SK-N-SH treated with all-trans-retinoic acid at 6 μM for 48 hours (cell line): ENCODE measurements at regions not wholly inside any gene's neighbourhood (a gene's known extent, or its start where the extent isn't known, plus 50 kb on each side); places are given as distances from the start of the nearest gene placed in this dataset.

ENCODE experiments used
- ATAC-seq: fragments of 200-7000 bp; cut with Tn5 transposase; 3 replicates; pipeline ENCODE4 v1.9.1; 2020; ENCODE audit warnings: mild to moderate bottlenecking, moderate library complexity
- ARNTL ChIP-seq: fragments of 450-650 bp; formaldehyde crosslinking; IDR thresholded peaks from 2 replicates; pipeline ENCODE4 v1.5.0; 2020; ENCODE audit warnings: low read depth, mild to moderate bottlenecking, moderate library complexity, borderline replicate concordance
- BACH2 ChIP-seq: fragments of 250-450 bp; sonication (Bioruptor Pico); IDR thresholded peaks from 2 replicates; pipeline ENCODE4 v1.9.0; 2021; ENCODE audit warnings: mild to moderate bottlenecking, borderline replicate concordance
- CSRNP3 ChIP-seq: fragments of 250-450 bp; sonication (Bioruptor Pico); IDR thresholded peaks from 2 replicates; pipeline ENCODE4 v1.5.1; 2021; ENCODE audit warnings: mild to moderate bottlenecking, moderate library complexity
- ESRRG ChIP-seq: fragments of 250-450 bp; sonication (Bioruptor Pico); IDR thresholded peaks from 2 replicates; pipeline ENCODE4 v1.6.1; 2021; ENCODE audit warnings: mild to moderate bottlenecking
- GLIS3 ChIP-seq: fragments of 250-450 bp; sonication (Bioruptor Pico); IDR thresholded peaks from 2 replicates; pipeline ENCODE4 v1.5.0; 2020; ENCODE audit warnings: mild to moderate bottlenecking, moderate library complexity
- ISL1 ChIP-seq: fragments of 250-450 bp; sonication (Bioruptor Pico); IDR thresholded peaks from 2 replicates; pipeline ENCODE4 v2.1.2; 2022; ENCODE audit warnings: mild to moderate bottlenecking, moderate library complexity
- OSR1 ChIP-seq: fragments of 250-450 bp; sonication (Bioruptor Pico); IDR thresholded peaks from 2 replicates; pipeline ENCODE4 v1.8.0; 2022; ENCODE audit warnings: moderate library complexity, mild to moderate bottlenecking, inconsistent platforms
- PATZ1 ChIP-seq: fragments of 250-450 bp; sonication (Bioruptor Pico); IDR thresholded peaks from 2 replicates; pipeline ENCODE4 v1.8.0; 2020; ENCODE audit warnings: mild to moderate bottlenecking, moderate library complexity, borderline replicate concordance
- PPARA ChIP-seq: fragments of 250-450 bp; sonication (Bioruptor Pico); IDR thresholded peaks from 2 replicates; pipeline ENCODE4 v1.5.0; 2020; ENCODE audit warnings: mild to moderate bottlenecking, borderline replicate concordance
- RARB ChIP-seq: fragments of 250-450 bp; sonication (Bioruptor Pico); IDR thresholded peaks from 2 replicates; pipeline ENCODE4 v1.8.0; 2021; ENCODE audit warnings: mild to moderate bottlenecking, moderate library complexity
- SNAI2 ChIP-seq: fragments of 250-450 bp; sonication (Bioruptor Pico); IDR thresholded peaks from 2 replicates; pipeline ENCODE4 v1.5.0; 2020; ENCODE audit warnings: mild to moderate bottlenecking, moderate library complexity
- TCF4 ChIP-seq: fragments of 250-450 bp; sonication (Bioruptor Pico); IDR thresholded peaks from 2 replicates; pipeline ENCODE4 v1.8.0; 2021; ENCODE audit warnings: mild to moderate bottlenecking, moderate library complexity, borderline replicate concordance
- ZC3H10 ChIP-seq: fragments of 250-450 bp; sonication (Bioruptor Pico); IDR thresholded peaks from 2 replicates; pipeline ENCODE4 v1.5.1; 2021; ENCODE audit warnings: mild to moderate bottlenecking, moderate library complexity
- ZFP3 ChIP-seq: fragments of 250-450 bp; sonication (Bioruptor Pico); IDR thresholded peaks from 2 replicates; pipeline ENCODE4 v1.5.0; 2020; ENCODE audit warnings: mild to moderate bottlenecking, moderate library complexity
- ZFP30 ChIP-seq: fragments of 450-650 bp; formaldehyde crosslinking; IDR thresholded peaks from 2 replicates; pipeline ENCODE4 v1.5.0; 2022; ENCODE audit warnings: mild to moderate bottlenecking, moderate library complexity
- ZNF565 ChIP-seq: fragments of 450-650 bp; formaldehyde crosslinking; conservative IDR thresholded peaks from 2 replicates; pipeline ENCODE4 v1.5.0; 2020; ENCODE audit warnings: low read depth, mild to moderate bottlenecking, moderate library complexity
- ZNF70 ChIP-seq: fragments of 450-650 bp; formaldehyde crosslinking; IDR thresholded peaks from 2 replicates; pipeline ENCODE4 v1.5.0; 2020; ENCODE audit warnings: mild to moderate bottlenecking, moderate library complexity
- ZNF8 ChIP-seq: fragments of 450-650 bp; formaldehyde crosslinking; IDR thresholded peaks from 2 replicates; pipeline ENCODE4 v1.5.0; 2020; ENCODE audit warnings: mild to moderate bottlenecking, moderate library complexity
- TF ChIP-seq, protein P1 (sequence below): fragments of 250-450 bp; sonication (Bioruptor Pico); IDR thresholded peaks from 2 replicates; pipeline ENCODE4 v1.5.1; 2020; ENCODE audit warnings: low read depth, mild to moderate bottlenecking, moderate library complexity
- TF ChIP-seq, protein P2 (sequence below): fragments of 250-450 bp; sonication (Bioruptor Pico); IDR thresholded peaks from 2 replicates; pipeline ENCODE4 v1.8.0; 2021; ENCODE audit warnings: low read depth, mild to moderate bottlenecking, moderate library complexity, borderline replicate concordance

- TF ChIP-seq ZNF565 (CRISPR knock-in tag) (no peak), OSR1 (CRISPR knock-in tag) (no peak), SNAI2 (CRISPR knock-in tag) (no peak), PPARA (CRISPR knock-in tag) (no peak), ISL1 (CRISPR knock-in tag) (no peak), BACH2 (CRISPR knock-in tag) (no peak), ZFP30 (CRISPR knock-in tag) (no peak), ZFP3 (no peak), CSRNP3 (no peak)
- TF ChIP-seq, all 23 proteins: peak for 0
- no peak for ATAC-seq
Measured at GRCh38 chr12:116391501-116391900, 114.0 kb upstream of the MED13L start.

- ATAC-seq = no peak
- TF ChIP-seq PATZ1 (CRISPR knock-in tag) (no peak), GLIS3 (no peak), RARB (no peak), ZFP30 (CRISPR knock-in tag) (no peak), BACH2 (CRISPR knock-in tag) (no peak), ZNF8 (no peak), PPARA (CRISPR knock-in tag) (no peak), TCF4 (CRISPR knock-in tag) (no peak), ZFP3 (no peak), ARNTL (CRISPR knock-in tag) (no peak), ZNF70 (CRISPR knock-in tag) (no peak), ESRRG (no peak), ZC3H10 (no peak)
- TF ChIP-seq, protein P1, sequence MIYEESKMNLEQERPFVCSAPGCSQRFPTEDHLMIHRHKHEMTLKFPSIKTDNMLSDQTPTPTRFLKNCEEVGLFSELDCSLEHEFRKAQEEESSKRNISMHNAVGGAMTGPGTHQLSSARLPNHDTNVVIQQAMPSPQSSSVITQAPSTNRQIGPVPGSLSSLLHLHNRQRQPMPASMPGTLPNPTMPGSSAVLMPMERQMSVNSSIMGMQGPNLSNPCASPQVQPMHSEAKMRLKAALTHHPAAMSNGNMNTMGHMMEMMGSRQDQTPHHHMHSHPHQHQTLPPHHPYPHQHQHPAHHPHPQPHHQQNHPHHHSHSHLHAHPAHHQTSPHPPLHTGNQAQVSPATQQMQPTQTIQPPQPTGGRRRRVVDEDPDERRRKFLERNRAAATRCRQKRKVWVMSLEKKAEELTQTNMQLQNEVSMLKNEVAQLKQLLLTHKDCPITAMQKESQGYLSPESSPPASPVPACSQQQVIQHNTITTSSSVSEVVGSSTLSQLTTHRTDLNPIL (CRISPR knock-in tag) = no peak
- TF ChIP-seq, protein P2, sequence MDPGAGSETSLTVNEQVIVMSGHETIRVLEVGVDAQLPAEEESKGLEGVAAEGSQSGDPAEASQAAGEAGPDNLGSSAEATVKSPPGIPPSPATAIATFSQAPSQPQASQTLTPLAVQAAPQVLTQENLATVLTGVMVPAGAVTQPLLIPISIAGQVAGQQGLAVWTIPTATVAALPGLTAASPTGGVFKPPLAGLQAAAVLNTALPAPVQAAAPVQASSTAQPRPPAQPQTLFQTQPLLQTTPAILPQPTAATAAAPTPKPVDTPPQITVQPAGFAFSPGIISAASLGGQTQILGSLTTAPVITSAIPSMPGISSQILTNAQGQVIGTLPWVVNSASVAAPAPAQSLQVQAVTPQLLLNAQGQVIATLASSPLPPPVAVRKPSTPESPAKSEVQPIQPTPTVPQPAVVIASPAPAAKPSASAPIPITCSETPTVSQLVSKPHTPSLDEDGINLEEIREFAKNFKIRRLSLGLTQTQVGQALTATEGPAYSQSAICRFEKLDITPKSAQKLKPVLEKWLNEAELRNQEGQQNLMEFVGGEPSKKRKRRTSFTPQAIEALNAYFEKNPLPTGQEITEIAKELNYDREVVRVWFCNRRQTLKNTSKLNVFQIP = no peak
Measured at GRCh38 chr12:116392061-116392460, 114.6 kb upstream of the MED13L start.

DNA sequence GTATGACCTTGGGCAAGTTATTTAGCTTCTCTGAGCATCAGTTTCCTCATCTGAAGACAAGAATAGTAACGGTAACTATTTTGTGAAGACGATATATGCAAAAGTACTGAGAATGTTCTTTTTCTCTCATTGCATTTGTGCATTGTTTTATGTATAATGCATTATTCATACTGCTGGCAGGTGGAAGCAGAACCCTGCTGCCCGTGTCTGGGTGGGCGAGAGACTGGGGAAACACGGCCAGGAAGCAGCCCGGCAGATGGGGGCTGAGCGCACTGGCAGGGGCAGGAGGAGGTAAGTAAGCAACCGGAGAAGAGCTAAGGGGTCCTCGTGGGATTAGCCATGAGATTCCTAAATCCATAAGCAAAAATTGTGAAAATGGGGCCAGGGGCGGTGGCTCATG, 115.8 kb upstream of the MED13L start:
- TF ChIP-seq ESRRG (no peak), BACH2 (CRISPR knock-in tag) (no peak), ZC3H10 (no peak), ZNF565 (CRISPR knock-in tag) (no peak), ZFP3 (no peak), RARB (no peak), PATZ1 (CRISPR knock-in tag) (no peak), ARNTL (CRISPR knock-in tag) (no peak), ZNF8 (no peak)
- TF ChIP-seq, protein P2 = no peak
- ATAC-seq = no peak
